NCI-H345 (cell line): ENCODE measurements at regions not wholly inside any gene's neighbourhood (a gene's known extent, or its start where the extent isn't known, plus 50 kb on each side); places are given as distances from the start of the nearest gene placed in this dataset.

Experiments
- DNase-seq: peaks from one replicate; lab custom pipeline; 2025; lab: John Stamatoyannopoulos, UW

GRCh38 chr10:110398419-110399105 lies 93.8 kb upstream of the SMNDC1 start:
- DNase-seq = no peak

- no peak for DNase-seq
Measured at GRCh38 chr10:110399106-110399964, 94.6 kb upstream of the SMNDC1 start.

DNA sequence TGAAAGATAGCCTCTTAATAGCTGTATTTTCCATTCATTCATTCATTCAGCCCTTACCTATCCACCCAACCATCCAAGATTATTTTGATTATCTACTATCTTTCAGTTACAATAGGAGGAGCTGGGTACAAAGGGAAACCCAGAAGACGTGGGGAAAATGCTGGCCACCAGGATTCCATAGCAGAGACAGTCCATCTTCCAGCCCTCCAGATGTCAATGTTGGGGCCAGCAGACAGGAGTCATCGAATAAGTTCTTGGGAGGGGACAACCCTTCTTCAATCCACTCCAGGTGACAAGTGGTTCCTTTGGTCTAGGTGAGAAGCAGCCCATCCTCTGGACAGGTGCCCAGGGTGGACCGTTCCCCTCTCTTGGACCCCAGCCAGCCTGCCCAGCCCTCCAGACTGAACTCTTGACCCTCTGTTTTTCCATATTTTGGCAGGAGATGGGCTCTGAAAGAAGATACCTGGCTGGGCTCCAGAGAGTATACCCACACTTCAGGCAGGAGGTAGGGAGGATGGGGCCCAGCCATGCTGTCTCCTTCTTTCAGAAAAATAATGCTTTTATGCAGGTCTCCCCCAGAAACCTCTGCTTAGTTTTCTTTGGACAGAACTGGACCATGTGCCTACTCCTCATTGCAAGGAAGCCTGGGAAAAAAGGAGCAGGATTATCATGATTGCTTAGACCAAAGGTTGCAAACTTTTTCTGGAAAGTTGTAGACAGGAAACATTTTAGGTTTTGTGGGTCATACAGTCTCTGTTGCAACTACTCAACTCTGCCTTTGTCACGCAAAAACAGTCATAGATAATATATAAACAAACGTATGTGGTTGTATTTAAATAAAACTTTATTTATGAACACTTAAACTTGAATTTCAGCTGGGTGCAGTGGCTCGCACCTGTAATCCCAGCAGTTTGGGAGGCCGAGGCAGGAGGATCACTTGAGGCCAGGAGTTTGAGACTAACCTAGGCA lies 95.5 kb upstream of the SMNDC1 start:
- no peak for DNase-seq

- no peak for DNase-seq
Measured at GRCh38 chr10:110401401-110402076, 96.2 kb upstream of the DUSP5 start.

DNA sequence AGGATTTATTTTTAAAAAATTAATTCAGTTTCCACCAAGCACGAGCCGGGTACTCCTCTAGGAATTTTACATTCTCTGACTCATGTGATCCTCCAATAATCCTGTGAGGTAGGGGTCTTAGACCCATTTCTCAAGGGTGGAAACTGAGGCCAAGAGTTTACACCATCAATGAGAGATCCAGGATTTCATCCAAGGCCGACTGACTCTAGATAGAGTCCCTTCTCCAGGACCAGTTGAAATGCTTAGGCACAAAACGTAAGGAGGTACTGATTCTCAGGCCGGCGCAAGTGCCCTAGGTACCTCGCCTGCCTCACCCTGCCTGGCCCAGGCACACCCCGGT lies 95.7 kb upstream of the DUSP5 start:
- no peak for DNase-seq

GRCh38 chr10:110403593-110403992 lies 94.1 kb upstream of the DUSP5 start:
- DNase-seq = no peak

DNA sequence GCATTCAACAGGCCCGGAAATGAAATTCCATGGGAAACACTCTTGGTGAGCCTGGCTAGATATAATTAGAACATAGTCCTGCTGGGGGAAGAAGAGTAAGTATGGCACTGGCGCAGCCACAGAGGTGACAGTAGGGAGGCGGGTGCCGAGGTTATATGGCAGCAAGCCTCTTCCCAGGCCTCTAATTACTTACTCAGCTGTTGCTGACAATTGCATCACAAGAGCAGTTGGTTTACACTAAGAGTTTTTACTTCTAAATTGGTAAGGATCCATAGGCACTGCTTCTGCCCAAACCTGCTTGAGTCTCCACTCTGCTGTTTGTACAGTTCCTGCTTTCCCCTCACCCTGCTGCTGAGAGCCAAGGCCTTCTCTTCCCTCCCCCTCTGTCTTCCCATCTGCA lies 93.3 kb upstream of the DUSP5 start:
- no peak for DNase-seq

DNA sequence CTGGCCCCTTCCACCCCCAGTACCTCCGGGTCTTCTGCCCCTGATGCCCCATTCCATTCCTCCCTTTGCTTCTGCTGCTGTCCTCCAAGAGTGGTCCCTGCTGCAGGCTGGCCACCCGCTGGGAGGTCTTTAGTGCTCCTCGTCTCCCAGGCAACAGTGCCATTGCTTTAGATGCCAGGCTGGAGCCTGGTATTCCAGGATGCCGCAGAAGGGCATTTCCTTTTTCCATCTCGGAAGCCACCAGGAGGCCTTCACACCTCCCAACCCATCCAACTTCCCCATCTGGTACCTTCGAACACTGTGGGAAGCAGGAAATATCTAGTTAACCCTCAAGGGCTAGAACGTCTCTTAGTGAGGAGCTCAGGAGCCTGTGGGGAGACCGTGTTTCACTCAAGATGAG lies 92.9 kb upstream of the DUSP5 start:
- no peak for DNase-seq

DNA sequence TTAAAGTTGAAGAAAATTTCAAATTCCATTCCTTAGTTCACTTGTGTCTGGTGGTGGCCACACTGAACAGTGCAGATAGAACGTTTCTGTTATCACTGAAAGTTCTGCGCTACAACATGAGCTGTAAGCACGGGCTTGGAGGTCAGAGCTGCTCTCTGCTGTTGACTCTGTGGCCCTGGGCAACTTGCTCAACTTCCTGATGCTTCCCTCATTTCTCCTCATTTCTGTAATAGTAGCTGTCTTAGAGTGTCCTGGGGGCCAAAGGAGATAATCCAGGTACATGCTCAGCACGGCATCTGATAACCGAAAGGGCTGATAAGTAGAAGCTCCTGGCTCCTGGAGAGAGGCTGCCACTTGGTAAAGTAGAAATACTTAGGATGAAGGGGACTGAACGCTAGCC lies 92.3 kb upstream of the DUSP5 start:
- no peak for DNase-seq

GRCh38 chr10:110407301-110408170 lies 90.2 kb upstream of the DUSP5 start:
- DNase-seq = peak; percentile 53

DNA sequence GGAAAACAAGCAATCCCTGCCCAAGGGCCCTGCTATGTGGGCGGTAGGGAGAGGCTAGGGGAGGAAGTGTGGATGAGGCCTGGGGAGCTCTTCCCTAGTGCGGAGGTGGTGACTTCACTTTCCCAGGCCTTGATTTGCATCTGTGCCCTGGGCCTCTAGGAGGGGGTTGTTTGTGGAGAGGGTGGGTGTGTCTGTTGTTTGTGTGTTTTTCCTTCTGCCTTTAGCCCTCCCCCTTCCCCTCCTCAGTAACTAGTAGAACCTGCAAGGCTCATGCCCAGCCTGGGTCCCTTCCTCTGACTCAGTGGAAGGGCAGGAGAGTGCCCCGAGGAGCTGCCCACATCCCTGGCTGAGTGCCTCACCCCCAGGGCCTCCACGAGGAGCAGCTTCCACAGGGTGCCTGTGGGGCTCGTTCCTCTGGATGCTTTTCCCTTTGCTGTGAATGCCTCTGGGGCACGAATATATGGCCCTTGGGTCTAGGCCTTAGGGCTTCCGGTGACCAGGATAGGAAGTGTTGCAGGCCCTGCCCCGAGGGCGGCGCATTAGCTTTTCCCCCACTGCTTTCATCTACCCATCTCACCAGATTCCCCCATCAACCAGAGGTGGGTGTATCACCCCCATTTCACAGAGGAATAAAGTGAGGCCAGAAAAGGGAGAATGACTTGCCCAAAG lies 89.4 kb upstream of the DUSP5 start:
- DNase-seq = no peak

DNA sequence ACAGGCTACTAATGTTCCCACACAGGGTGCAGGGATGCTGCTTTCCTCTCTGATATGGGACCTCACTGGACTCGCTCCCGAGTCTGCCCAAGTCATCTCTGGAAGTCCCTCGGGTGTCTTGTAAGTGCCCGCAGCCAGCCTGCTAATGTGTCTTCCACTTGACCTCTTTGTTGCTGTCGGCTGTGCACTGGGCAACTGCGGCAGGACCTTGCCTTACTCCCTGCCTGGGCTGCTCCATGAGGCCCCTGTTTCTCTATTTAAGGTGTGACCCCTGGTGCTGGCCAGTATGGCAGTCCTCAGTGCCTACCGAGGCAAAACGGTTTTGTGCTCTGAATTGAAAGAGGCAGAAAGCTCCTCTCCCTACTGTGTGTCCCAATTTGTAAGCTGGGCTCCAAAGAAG lies 88.8 kb upstream of the DUSP5 start:
- DNase-seq = no peak

GRCh38 chr10:110409488-110409887 lies 88.2 kb upstream of the DUSP5 start:
- no peak for DNase-seq

DNA sequence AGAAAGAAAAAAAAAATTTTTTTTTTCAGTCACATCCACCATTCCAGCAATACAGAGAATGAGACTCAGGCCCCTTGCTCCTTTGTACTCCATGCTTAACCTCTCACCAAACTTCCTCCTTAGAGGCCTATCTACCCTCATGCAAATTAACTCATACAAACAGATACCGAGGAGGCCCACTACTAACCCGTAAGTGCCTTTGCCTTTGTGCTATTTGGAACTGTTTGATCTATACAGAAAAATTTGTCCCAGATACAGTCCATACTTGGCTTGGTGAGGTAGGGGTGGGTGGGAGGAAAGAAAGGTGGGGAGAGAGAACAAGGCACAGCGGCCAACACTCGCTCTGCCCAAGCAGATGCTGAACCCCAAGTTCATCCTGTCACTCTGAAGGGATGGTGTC lies 87.8 kb upstream of the DUSP5 start:
- no peak for DNase-seq

- no peak for DNase-seq
Measured at GRCh38 chr10:110410329-110411046, 87.2 kb upstream of the DUSP5 start.

DNA sequence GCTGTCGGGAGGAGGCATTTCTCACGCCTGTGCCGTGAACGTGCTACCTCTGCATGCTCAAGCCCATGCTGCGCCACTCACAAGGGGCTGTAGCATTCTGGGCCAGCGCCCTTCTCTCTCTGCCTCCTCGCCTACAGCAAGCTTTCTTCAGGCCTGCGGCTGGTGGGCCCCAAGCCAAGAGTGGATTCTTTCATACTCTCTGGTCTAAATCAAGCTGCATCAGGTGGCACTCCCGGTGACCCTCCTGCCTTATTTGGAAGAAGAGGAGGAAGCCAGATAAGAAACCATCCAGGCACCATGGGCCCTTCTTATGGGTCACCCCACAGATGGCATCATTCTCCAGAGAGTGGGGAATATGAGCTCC lies 86.7 kb upstream of the DUSP5 start:
- DNase-seq = no peak

DNA sequence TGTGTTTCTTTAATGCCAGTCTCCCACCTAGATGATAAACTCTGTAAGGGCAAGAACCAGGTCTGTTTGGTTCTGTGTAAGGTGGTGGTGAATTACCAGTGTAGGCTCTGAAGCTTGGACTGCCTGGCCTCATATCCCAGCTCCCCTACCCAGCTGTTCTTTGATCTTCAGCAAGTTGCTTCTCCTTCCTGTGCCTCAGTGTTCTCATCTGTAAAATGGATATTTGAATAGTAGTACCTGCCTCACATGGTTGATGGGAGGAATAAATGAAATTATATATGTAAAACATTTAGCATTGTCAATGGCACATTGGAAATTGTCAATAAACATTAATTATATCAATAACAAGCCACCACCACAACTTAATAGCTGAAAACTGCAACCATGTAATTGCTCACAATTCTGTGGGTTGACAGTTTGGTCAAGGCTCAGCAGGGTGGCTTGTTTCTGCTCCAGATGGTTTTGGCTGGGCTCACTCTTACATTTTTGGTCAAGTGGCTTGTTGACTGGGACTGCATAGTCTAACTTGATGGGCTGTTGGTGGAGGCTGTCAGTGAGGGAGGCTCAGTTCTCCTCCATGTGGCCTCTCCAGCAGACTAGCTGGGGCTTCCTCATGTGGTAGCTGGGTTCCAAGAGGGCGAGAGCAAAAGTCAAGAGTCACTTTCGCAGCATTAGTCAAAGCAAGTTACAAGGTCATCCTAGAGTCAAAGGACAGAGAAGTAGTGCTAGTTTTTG lies 84.5 kb upstream of the DUSP5 start:
- no peak for DNase-seq

- no peak for DNase-seq
Measured at GRCh38 chr10:110413903-110414547, 83.7 kb upstream of the DUSP5 start.
